Heart left ventricle (tissue), 16 donors: ENCODE measurements at regions not wholly inside any gene's neighbourhood (a gene's known extent, or its start where the extent isn't known, plus 50 kb on each side); places are given as distances from the start of the nearest gene placed in this dataset.

Experiments
- ATAC-seq, 4 donors: fragments of 200-7000 bp; cut with Tn5 transposase; one replicate each; pipeline ENCODE4 v1.9.1; 2020 to 2022; ENCODE audit warnings: moderate library complexity in 4 of 4, mild to moderate bottlenecking in 3 of 4, moderate number of reproducible peaks in 1 of 4
- DNase-seq, 5 donors: peaks; one replicate each; pipeline ENCODE4 v3.0.0-alpha.2; 2020
- H3K27ac ChIP-seq, 12 donors: fragments of 200-600 bp; sonication (generic) in 4 of 12; one replicate each; pipeline versions ENCODE4 v1.5.0 to v1.8.0; 2016 to 2022; ENCODE audit warnings: mild to moderate bottlenecking in 2 of 12
- H3K27me3 ChIP-seq, 9 donors: fragments of 200-600 bp; sonication (generic) in 2 of 9; one replicate each; pipeline versions ENCODE4 v1.5.1 to v1.8.0; 2016 to 2022; ENCODE audit warnings: mild to moderate bottlenecking in 3 of 9
- H3K36me3 ChIP-seq, 9 donors: fragments of 200-600 bp; sonication (generic) in 2 of 9; one replicate each; pipeline versions ENCODE4 v1.5.0 to v1.8.0; 2018 to 2022; ENCODE audit warnings: mild to moderate bottlenecking in 2 of 9
- H3K4me1 ChIP-seq, 12 donors: fragments of 200-600 bp; sonication (generic) in 4 of 12; one replicate each; pipeline versions ENCODE4 v1.5.0 to v1.8.0; 2016 to 2022; ENCODE audit warnings: mild to moderate bottlenecking in 3 of 12
- H3K4me3 ChIP-seq, 12 donors: fragments of 200-600 bp; sonication (generic) in 4 of 12; one replicate each; pipeline versions ENCODE4 v1.5.0 to v1.8.0; 2017 to 2022; ENCODE audit warnings: mild to moderate bottlenecking in 9 of 12, moderate library complexity in 4 of 12
- H3K9me3 ChIP-seq, 12 donors: fragments of 200-600 bp; sonication (generic) in 4 of 12; one replicate each; pipeline versions ENCODE4 v1.5.0 to v1.8.0; 2016 to 2022; ENCODE audit warnings: mild to moderate bottlenecking in 1 of 12
- POLR2A ChIP-seq, 2 donors: fragments of 450-650 bp; IDR thresholded peaks; one replicate each; pipeline ENCODE4 v1.6.1; 2017; ENCODE audit warnings: antibody characterized with exemption in 2 of 2, mild to moderate bottlenecking in 2 of 2, moderate library complexity in 2 of 2
- WGBS, 4 donors: extraction: QIAGEN DNeasy Blood & Tissue Kit in 2 of 4; methylation state at CpG; one replicate each; pipeline versions ENCODE4 v1.1.5 to v1.1.7; 2013 to 2018; 5-methylcytosine and 5-hydroxymethylcytosine counted together
- intact Hi-C, 10 donors: fragments of 100-400 bp; cut with DNase I; formaldehyde crosslinking; loops; one replicate each; pipeline versions ENCODE4 v1.11.1 to v1.14.2; 2022
- TF ChIP-seq, protein P1 (sequence below), 12 donors: fragments of 200-600 bp; sonication (generic) in 4 of 12; IDR thresholded peaks; one replicate each; pipeline versions ENCODE4 v1.5.0 to v1.8.0; 2018 to 2022; ENCODE audit warnings: antibody characterized with exemption in 12 of 12, mild to moderate bottlenecking in 5 of 12
- donor health status: ischemic (EF 13 %, LVEDD 7.1; RV severe dilation, severe dysfunction).
- donor health status: healthy with polysubstance abuse.
- donor health status: DM: no; HTN: yes; CAD: no.
- donor health status: DM: no; HTN: no; CAD: no.
- donor health status: ischemic (EF 25% LVEDD 6.9; RV normal size, moderate dysfunction).
- donor health status: ischemic (EF 25% LVEDD 5.7; RV mildly dilated, moderate dysfunction).
- donor health status: healthy.
- donor health status: DM: yes; HTN: yes; CAD: no.
- donor health status: ischemic (EF 35%, LVEDD 5.7; RV mildly dilated, moderate dysfunction).
- donor health status: nonischemic (EF 11% LVEDD 7.7; RV severe dilation, severe dysfunction).
- donor health status: DM: yes; HTN: yes; CAD: no.
- donor health status: PGD.
- donor health status: ischemic (EF 29% LVEDD 5.4; RV normal size, mild dysfunction).
- donor health status: nonischemic (EF 23%, LVEDD 6.1; RV moderate dilation, normal function).

DNA sequence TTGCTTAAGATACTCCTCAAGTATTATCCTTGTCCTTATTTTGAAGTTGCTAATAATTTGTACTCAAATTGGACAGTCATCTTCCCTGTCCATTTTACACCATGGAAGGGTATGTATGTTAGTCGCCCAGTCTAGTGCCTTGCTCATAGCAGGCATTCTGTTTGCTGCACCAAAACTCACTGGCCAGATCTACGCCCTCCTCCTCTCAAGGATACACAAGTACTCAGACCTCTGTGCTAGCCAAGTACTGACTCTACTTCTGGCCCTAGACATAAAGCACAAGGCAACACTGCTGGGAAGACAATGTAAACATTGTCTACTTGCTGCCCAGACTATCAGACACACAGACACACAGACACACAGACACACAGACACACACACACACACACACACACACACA lies 57.7 kb downstream of the DNAAF9 start:
- Histone ChIP-seq H3K36me3 (peaks cover 0 to 67% (median 51%) of the 10 kb centered on the region in 9 donors), H3K9me3 (no peaks in the 10 kb centered on the region), H3K4me3 (no peak overlapping the region), H3K27ac (no peak overlapping the region), H3K27me3 (no peaks in the 10 kb centered on the region), H3K4me1 (peaks cover 0 to 32% (median 6%) of the 10 kb centered on the region in 12 donors)
- peak in 2 of 4 donors; percentile 48 for ATAC-seq
- intact Hi-C loops, result loop anchor here in 5 of 10 donors (10.0 kb wide), 2 partner anchors 55 to 125 kb away; partner anchors contain the start of genes DNAAF9 (in 4 of the 5) and ATRN (in 1 of the 5)
- TF ChIP-seq, protein P1, sequence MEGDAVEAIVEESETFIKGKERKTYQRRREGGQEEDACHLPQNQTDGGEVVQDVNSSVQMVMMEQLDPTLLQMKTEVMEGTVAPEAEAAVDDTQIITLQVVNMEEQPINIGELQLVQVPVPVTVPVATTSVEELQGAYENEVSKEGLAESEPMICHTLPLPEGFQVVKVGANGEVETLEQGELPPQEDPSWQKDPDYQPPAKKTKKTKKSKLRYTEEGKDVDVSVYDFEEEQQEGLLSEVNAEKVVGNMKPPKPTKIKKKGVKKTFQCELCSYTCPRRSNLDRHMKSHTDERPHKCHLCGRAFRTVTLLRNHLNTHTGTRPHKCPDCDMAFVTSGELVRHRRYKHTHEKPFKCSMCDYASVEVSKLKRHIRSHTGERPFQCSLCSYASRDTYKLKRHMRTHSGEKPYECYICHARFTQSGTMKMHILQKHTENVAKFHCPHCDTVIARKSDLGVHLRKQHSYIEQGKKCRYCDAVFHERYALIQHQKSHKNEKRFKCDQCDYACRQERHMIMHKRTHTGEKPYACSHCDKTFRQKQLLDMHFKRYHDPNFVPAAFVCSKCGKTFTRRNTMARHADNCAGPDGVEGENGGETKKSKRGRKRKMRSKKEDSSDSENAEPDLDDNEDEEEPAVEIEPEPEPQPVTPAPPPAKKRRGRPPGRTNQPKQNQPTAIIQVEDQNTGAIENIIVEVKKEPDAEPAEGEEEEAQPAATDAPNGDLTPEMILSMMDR (IDR thresholded peaks at IDR 0.05), result no peak
- no peak for TF ChIP-seq POLR2A (IDR thresholded peaks at IDR 0.05)
- no peak for DNase-seq
- WGBS, 4 donors, result 73 to 90% (median 88%) methylated on average over 2 of the region's 2 CpGs

DNA sequence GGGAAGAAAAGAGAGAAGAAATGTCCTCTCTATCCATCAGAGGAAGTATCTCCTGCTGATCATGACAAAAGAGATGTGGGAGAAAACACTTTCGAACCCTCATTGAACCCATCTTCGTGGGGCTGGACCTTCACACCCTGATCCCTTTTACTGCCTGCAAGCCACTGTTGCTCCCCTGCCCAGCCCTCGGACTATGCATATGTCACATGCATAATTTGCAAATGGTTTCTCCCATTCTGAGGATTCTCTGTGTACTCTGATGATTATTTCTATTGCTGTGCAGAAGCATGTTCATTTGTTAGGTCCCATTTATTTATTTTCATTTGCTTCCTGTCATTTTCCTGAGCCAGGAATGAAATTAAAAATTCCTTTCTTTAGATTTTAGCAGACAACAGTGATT lies 64.7 kb downstream of the DNAAF9 start:
- ATAC-seq (no peak), DNase-seq (no peak)
- peaks cover 0 to 83% (median 62%) of the 10 kb centered on the region in 9 donors for H3K36me3 ChIP-seq
- TF ChIP-seq, protein P1 (IDR thresholded peaks at IDR 0.05), result no peak
- no peak for TF ChIP-seq POLR2A (IDR thresholded peaks at IDR 0.05)
- H3K9me3 ChIP-seq, result no peaks in the 10 kb centered on the region
- intact Hi-C loops, result no loop called here
- no peaks in the 10 kb centered on the region for H3K27me3 ChIP-seq
- WGBS, 4 donors, result 94 to 95% (median 95%) methylated on average over 3 of the region's 3 CpGs
- no peak overlapping the region for H3K27ac ChIP-seq
- no peak overlapping the region for H3K4me3 ChIP-seq
- H3K4me1 ChIP-seq, result peaks cover 0 to 19% (median 9%) of the 10 kb centered on the region in 12 donors

DNA sequence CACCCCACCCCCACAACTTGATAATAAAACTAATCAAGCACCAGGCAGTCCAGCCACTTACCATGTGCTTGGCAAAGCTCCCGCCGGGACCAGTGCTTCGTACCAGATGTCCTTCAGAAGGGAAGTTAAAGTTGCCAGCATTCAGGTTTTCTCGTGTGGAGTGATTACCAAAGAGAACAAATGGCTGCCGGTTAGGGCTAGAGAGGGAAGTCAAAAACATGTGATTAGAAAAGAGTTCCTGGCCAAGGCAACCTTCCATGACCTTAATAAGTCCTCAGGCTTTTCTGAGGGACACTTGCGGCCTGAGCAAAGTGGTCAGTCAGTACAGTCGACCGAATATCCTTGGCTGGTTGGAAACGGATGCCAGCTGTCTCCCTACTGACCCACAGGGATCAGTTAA lies 67.0 kb downstream of the DNAAF9 start:
- 30 to 36% (median 32%) methylated on average over 9 of the region's 9 CpGs for WGBS, 4 donors
- H3K36me3 ChIP-seq, result peaks cover 0 to 71% (median 48%) of the 10 kb centered on the region in 9 donors
- H3K9me3 ChIP-seq, result no peaks in the 10 kb centered on the region
- peaks cover 0 to 22% (median 9%) of the 10 kb centered on the region in 12 donors for H3K4me1 ChIP-seq
- no peaks in the 10 kb centered on the region for H3K27me3 ChIP-seq
- no peak overlapping the region for H3K4me3 ChIP-seq
- DNase-seq (peak; percentile 84 to 93 (median 85)), ATAC-seq (peak; percentile 86 to 95 (median 92))
- intact Hi-C loops, result no loop called here
- peak overlapping the region; percentile 25 to 89 (median 79) for H3K27ac ChIP-seq
- no peak for TF ChIP-seq POLR2A (IDR thresholded peaks at IDR 0.05)

DNA sequence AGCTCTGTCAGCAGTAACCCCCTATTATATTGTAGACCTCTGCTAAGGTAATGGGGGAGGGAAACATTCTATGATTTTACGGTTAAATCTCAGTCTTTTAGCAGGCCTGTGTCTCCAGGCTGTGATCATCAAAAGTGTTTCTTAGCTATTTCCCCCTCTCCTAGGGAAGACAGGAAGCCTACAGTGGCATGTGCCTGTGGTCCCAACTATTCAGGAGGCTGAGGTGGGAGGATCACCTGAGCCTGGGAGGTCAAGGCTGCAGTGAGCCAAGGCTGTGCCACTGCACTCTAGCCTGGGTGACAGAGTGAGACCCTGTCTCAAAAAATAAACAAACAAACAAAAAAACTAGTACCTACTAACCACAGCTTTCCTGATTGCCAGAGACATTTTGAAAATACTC lies 67.9 kb downstream of the DNAAF9 start:
- peaks cover 0 to 71% (median 39%) of the 10 kb centered on the region in 9 donors for H3K36me3 ChIP-seq
- peak overlapping the region in 8 of 12 donors; percentile 76 to 89 (median 81) for H3K27ac ChIP-seq
- ATAC-seq, result no peak
- DNase-seq, result no peak
- intact Hi-C loops, result no loop called here
- 96 to 100% (median 99%) methylated on average over 1 of the region's 1 CpG for WGBS, 4 donors
- no peaks in the 10 kb centered on the region for H3K9me3 ChIP-seq
- peaks cover 0 to 22% (median 9%) of the 10 kb centered on the region in 12 donors for H3K4me1 ChIP-seq
- H3K4me3 ChIP-seq, result no peak overlapping the region
- no peaks in the 10 kb centered on the region for H3K27me3 ChIP-seq
- no peak for TF ChIP-seq POLR2A (IDR thresholded peaks at IDR 0.05)
- TF ChIP-seq, protein P1 (IDR thresholded peaks at IDR 0.05), result no peak

DNA sequence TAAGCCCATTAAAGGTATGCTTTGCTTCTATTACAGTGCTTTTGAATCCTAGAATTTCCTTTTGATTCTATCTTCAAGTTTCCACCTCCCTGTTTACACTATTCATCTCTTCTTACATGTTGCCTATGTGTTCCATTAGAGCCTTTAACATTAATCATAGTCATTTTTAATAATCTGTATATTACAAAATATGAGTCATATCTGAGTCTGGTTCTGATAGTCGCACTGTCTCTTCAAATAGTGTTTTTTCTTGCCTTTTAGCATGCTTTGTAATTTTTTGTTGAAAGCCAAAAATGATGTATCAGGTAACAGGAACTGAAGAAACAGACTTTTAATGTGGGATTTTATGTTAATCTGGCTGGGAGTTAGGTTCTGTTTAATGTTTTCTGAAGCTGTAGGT lies 68.4 kb downstream of the DNAAF9 start:
- intact Hi-C loops, result no loop called here
- Histone ChIP-seq H3K27me3 (no peaks in the 10 kb centered on the region), H3K36me3 (peaks cover 0 to 74% (median 43%) of the 10 kb centered on the region in 9 donors), H3K4me1 (peaks cover 0 to 22% (median 9%) of the 10 kb centered on the region in 12 donors), H3K27ac (peak overlapping the region in 3 of 12 donors; percentile 79 to 84 (median 79)), H3K4me3 (no peak overlapping the region), H3K9me3 (no peaks in the 10 kb centered on the region)
- ATAC-seq, result no peak
- no peak for DNase-seq
- 93 to 99% (median 97%) methylated on average over 1 of the region's 1 CpG for WGBS, 4 donors
- no peak for TF ChIP-seq POLR2A (IDR thresholded peaks at IDR 0.05)
- TF ChIP-seq, protein P1 (IDR thresholded peaks at IDR 0.05), result no peak
